ENCODE measurements at regions not wholly inside any gene's neighbourhood (a gene's known extent, or its start where the extent isn't known, plus 50 kb on each side); places are given as distances from the start of the nearest gene placed in this dataset.

- TF ChIP-seq CTCF (IDR thresholded peaks at IDR 0.05) (no peak), EZH2phosphoT487 (IDR thresholded peaks at IDR 0.05) (no peak), EZH2 (IDR thresholded peaks at IDR 0.05) (no peak)
These were observed 143.6 kb downstream of the COPRS start for GRCh38 chr17:31715446-31715845.
